HG02938 (cell line): ENCODE measurements at regions not wholly inside any gene's neighbourhood (a gene's known extent, or its start where the extent isn't known, plus 50 kb on each side); places are given as distances from the start of the nearest gene placed in this dataset.
"Not testable (repeated sequence)": the region's sequence is repeated elsewhere in the genome, so short reads cannot be mapped to it uniquely, and the experiment has no call there.

Experiments used
- ATAC-seq: cut with Tn5 transposase; IDR thresholded peaks from one replicate; pipeline ENCODE4 v1.9.1; 2021; ENCODE audit warnings: mild to moderate bottlenecking, moderate library complexity; ENCODE audit not compliant: unreplicated experiment

DNA sequence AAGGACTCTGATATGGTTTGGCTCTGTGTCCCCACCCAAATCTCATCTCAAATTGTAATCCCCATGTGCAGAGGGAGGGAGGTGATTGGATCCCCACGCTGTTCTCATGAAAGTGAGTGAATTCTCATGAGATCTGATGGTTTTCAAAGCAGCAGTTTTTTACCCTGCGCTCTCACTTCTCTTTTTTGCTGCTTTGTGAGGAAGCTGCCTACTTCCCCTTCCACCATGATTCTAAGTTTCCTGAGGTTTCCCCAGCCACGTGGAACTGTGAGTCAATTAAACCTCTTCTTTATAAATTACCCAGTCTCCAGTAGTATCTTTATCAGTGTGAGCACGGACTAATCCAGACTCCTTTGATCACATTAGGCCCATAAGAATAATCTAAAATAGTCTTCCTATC lies 719.7 kb upstream of the CDH8 start:
- no peak for ATAC-seq

DNA sequence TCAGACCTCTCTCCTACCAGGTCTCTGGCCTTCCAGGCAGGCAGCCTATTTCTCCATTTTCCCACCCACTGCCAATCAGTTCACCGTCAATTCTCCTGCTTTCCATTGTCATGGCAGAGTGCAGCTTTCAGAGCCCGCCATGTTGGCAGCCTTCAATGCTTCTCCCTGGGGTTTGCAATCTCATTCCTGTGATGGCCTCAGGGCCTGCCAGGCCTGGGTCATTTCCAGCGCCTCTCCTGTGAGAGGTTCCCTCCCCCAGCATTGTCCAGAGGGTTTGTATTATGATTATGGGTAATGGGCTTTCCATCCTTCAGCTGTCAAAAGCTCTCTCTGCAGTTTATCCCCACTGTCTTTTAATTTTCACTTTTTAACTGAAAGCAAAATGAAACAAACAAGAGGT lies 716.6 kb upstream of the CDH8 start:
- no peak for ATAC-seq

DNA sequence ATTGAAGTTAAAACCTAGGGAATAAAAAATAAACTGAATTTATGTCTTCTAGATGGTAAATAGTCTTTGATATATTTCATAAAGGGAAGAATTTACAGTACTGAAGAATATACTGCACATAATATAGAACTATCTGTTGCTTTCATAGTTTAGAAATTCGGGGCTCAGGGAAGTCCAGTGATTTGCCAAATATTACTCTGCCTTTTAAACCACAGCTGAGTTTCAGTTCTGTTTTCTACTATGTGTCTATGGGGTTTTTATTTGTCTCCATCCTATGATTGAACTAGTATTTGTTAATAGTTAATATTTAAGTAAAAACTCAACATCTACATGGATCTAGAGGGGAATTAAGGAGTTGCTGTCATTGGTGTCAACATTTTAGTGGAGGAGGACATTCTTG lies 715.0 kb upstream of the CDH8 start:
- no peak for ATAC-seq

DNA sequence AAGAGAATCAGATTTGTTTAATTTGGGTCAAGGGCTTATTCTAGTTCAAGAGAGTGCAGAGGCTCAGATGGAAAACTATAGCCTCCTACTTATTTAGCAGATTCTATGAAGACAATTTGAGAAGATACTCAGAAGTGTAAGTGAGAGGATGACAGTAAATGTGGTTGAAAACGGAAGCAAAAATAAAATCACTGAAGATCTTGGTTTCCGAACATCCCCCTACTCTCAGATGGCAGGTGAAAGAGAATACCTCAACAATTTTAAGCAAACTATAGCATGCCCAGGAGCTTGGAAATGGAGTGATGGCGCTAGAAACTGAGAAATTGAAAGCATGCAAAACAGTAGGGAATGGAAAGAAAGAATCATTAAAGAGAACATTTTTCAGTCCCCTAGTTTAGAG lies 705.5 kb upstream of the CDH8 start:
- no peak for ATAC-seq

DNA sequence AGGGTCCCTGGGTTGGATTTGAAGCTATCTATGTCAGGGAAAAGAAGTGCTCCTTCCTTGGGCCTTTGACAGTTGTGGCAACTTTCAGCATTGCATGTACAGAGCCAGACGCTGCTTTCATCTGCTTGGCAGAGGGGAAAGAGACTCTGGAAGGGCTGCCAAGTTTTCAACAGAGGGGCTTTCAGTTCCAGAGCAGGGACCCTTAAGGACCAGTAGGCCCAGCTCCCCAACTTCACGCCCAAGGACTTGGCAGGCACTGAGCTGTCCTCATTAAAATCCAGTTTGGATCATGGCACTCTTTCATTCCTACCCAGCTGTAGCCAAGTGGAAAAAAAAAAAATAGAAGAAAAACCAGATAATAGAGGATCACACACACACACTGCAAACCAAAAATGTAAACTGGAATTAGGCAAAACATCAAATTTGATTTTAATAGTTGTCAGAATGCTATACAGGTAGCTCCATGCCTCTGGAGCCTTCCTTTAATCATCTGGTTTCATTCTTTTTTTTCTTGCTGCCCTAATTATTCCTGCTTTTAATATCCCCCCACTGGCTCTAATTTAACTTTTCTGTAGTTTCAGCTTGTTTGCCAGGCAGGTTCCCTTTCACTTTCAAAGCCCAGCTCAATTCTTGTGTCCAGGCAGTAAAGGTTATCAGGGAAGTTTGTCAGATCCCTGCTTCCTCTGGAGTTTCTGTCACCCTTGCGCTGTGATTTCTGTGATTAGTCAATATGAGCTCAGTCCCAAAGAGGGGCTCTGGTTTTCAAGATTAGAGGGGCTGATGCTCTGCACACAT lies 702.6 kb upstream of the CDH8 start:
- ATAC-seq: no peak

DNA sequence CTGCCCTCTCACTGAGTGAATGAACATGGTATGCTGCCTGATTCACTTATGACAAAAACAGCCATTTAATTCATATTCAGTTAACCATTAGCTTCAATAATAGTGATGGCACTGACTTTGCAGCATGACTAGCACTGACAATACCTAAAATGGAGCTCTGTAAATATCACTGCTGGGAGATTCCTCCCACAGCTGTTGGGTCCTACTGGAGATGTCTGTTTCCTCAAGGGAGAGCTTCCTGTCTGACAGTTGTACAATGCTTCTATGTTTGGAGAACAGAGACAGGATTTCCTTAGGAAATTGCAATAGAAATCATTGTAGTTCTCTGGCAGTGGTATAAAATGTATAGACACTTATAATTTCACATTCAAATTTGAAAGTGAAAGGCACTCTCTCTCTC lies 695.9 kb upstream of the CDH8 start:
- no peak for ATAC-seq

DNA sequence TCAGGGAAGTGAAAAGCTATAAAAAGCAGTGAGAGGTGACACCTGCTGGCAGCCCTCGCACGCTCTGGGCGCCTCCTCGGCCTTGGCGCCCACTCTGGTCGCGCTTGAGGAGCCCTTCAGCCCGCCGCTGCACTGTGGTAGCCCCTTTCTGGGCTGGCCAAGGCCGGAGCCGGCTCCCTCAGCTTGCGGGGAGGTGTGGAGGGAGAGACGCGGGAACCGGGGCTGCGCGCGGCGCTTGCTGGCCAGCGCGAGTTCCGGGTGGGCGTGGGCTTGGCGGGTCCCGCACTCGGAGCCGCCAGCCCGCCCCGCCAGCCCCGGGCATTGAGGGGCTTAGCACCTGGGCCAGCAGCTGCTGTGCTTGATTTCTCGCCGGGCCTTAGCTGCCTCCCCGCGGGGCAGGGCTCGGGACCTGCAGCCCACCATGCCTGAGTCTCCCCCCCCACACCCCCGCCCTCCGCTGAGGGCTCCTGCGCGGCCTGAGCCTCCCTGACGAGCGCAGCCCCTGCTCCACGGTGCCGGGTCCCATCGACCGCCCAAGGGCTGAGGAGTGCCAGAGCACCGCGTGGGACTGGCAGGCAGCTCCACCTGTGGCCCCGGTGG lies 688.5 kb upstream of the CDH8 start:
- ATAC-seq: not testable (repeated sequence)

DNA sequence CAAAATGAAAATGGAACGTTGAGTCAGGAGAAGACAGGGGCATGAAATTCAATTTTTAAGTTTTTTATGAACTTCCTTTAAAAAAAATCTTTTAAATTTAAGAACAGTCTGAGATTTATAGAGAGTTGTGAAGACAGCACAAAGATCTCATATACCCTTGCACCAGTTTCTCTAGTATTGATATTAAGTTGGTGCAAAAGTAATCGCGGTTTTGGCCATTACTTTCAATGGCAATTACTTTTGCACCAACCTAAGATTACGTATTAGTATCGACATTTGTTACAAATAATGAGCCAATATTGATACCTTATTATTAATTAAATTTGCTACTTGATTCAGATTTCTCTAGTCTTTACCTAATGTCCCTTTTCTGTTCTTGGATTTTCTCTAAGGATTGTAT lies 684.4 kb upstream of the CDH8 start:
- ATAC-seq: no peak

DNA sequence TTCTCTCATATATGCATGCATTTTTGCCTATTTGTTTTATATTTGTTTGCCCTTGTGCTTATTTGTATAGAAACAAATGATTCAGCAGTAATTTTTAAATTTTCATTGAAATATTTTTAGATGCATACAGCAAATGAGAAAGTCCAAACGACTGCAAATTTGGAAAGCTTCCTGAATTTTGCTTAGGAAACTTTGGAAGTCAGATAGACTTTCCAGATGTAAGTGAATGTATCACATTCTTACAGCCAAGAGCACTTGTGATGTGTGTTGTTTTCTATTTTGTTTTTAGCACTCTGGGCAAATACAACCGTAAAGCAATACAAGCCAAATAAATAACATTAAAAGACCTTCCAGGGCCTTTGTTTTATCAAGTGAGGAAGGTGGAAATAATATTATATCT lies 680.8 kb upstream of the CDH8 start:
- ATAC-seq: no peak

DNA sequence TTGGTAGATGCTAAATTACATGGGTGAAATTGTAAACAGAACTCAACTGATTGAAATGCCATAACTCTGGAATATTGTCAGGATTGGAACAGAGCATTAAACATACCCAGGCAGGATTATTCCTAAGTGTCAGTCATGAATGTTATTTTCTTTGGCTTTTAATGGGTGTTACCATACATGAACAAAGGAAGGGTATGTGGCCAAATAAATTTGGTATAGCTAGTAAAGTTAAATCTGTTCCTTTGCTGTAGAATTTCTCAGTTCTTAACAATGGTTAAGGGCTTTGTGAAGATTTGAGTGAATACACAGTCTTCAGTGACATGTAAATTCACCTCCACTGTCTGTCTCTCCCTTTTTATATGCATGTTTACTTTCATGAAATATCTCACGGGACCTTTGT lies 679.5 kb upstream of the CDH8 start:
- no peak for ATAC-seq

DNA sequence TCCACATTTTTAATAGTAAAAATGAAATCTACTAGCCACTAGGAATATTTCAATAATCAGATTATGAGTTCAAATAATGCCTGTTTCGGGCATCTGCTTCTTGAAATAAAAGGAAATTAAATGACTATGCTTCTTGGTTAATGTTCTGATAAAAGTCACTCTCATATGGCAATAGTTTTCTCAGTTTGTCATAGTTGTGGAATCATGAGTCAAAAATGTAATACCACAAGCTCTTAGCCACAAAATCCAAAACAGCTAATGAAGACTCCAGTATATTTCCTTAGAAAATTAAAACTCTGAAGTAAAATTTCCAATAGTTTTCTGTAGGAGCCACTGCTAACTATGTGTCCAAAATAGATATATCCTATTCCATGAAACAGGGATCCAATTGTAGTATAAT lies 676.3 kb upstream of the CDH8 start:
- no peak for ATAC-seq

DNA sequence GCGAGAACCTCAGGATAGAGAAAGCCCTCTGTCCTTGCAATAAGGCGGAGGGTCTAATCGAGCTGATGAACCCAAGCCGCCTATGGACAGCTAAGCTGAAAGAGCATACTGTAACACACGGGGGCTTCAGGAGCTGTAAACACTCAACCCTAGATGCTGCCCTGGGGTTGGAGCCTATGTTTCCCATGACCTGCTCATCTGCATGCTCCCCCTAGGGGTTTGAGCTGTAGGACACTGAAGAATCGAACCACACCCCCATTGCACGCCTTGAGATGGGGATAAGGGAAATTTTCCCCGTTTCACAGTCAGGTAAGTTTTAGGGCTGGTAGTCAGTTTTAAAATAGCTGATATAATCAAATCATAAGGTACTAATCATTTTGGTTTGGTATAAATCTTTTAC lies 675.6 kb upstream of the CDH8 start:
- ATAC-seq: no peak

DNA sequence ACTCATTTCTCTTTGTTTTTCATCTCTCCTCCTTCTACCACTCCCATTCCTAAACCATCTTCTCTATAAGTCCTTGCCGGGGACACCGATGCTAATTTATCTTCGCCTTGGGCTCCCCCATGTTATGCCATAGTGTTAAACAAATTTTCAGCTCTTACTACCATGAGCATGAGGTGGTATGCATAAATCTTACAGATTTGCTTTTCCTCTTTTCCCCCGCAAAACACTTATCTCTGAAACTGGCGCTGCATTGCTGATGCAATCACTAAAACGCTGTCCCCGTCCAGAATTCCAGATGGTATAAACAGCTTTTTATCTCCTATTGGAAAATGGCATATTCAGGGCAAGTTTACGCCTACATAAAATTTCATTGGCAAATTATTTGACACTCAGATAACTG lies 673.6 kb upstream of the CDH8 start:
- no peak for ATAC-seq

DNA sequence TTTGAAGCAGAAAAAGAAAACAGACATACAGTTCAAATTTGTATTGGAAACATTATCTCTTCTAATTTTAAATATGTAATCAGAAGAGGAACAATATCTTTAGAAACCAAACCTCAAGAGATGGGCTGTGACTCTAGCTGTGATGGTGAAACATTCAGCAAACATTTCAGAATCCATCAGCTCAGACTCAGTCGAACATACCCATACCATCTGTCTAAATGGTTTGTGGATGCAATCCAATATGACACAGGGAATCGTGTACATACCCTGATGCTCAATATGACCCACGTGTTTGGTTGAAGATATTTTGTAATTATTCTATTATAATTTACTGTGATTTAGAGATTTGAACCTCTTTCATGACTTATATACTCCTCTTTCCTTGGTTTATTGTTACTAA lies 665.2 kb upstream of the CDH8 start:
- ATAC-seq: no peak

DNA sequence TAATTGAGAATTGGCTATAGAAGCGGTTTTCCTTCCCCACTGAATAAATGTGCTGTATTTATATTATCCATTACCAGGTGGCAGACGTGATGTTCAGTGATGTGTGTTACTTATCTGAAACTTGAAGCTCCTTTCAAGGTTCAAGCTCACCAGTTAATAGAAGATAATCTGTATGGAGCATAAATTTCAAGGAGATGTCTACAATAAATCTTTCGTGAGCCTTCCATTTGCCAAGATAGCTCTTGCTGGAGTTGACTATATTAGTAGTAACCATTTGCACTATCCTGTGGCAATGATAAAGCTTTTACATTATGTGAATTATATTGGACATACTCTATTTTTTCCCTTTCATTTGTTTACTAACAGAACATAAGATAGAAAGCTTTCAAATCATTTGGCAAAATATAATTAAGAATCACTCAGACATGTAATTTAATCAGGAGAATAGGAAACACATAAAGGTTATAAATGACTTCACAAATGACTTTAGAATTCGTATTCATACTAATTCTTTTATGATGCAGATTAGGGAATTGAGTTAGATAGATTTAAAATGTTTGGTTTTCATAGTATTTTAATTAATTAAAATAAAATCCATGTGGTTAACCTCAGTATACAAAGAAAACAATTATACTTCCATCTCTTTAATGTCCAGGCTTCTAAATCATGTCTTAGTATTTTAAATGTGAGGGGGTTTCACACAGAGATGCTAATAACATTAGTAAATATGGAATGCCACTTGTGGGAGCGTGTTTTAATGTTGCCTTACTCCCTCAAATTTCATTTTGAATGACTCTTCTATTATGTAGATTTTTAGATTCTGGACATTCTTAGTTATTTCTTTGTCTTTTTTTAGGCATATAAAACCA lies 664.4 kb upstream of the CDH8 start:
- ATAC-seq: no peak

DNA sequence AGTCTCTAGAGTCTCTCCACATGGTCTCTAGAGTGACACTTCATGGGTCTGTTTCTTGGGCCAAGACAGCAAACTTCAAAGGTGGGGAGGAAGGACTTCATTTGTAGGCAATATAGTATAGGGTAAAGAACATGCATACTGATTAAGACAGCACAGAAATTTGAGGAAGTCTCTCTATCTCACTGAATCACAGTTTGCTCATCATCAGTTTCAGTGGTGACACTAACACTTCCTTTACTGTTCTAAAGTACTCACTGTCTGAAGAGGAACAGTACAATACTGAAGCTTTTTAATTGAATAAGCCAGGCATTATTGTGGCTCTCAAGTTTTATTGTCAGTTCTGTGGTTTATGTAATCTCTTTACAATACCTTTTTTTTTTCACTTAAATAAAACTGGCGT lies 656.4 kb upstream of the CDH8 start:
- ATAC-seq: no peak

DNA sequence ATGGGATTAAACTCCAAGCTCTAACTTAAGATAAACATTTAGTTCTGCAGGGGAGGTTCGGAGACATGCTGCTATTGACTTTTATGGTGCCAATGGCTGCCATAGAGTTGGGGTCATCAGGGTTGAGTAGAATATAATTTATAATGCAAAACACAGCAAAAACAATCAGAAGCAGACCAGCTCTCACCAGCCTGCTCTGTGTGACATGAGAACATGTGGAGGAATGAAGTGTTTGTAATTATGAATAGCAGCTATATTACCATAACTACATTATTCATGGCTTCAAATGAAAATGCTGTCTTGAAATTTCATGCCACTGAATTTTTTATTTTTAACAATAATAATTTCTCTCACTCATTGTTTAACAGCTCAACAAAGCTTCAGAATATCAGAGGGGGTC lies 645.6 kb upstream of the CDH8 start:
- no peak for ATAC-seq

DNA sequence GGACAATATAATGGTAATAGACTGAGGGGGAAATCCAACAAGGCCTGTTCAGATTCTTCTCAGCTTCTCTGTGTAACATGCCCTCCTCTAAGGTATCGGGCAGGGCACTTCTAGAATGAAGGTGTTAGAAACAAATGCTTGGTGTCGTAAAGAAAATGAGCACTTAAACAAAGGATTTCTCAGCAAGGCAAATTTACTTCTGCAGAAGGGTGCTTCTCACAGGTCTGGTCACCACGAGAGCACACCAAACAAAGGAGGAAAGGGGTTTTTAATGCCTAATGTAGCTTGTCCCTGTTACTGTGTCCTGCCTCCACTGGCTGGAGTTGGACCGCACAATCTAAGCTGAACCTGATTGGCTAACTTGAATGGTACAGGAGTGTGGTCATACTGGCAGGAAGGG lies 642.6 kb upstream of the CDH8 start:
- no peak for ATAC-seq

DNA sequence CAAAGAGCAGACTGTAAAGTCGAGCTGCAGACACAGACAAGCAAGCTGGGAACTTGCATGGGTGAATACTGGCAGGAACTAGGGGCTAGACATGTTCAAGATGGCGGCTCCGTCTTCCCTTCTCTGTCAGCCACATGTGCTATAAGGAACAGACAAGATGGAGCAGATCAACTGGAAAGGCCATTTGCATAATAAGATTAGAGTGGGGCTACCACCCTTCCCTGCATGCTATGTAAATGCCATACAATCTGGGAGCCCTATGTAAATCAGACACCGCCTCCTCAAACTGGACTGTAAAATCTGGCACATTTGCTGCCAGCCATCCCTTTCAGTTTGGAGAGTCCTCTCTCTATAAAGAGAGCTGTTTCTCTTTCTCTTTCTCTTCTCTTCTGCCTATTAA lies 640.1 kb upstream of the CDH8 start:
- ATAC-seq: no peak

DNA sequence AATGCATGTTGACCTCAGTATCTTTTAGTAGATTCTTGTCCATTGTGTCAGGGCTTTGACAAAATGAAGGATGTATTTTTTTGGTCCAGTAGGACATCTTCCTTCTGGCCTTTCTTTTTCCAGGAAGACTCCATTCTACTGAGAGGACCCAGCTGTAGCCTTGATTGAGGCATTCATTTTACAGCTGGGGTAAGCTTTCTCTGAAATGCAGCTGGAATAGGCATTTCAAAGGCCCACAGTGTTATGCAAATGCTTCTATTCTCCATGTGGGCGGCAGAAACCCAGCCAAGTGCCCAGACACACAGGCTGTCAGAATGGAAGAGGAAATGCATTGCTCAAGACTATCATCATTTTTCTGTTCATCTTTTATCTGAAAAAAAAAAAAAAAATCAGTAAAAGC lies 629.0 kb upstream of the CDH8 start:
- no peak for ATAC-seq

DNA sequence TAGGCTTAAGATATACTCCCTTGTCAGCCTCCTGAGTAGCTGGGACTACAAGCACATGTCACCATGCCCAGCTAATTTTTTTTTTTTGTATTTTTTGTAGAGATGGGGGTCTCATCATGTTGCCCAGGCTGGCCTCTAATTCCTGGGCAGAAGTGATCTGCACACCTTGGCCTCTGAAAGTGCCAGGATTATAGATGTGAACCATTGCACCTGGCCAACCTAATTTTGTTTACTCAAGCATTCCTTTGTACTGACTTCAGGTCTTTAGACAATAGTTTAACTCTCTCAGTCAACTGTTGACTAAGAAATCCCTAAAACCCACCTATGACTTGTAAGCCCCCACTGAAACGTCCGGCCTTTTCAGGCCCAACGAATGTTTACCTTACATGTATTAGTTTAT lies 628.3 kb upstream of the CDH8 start:
- no peak for ATAC-seq

DNA sequence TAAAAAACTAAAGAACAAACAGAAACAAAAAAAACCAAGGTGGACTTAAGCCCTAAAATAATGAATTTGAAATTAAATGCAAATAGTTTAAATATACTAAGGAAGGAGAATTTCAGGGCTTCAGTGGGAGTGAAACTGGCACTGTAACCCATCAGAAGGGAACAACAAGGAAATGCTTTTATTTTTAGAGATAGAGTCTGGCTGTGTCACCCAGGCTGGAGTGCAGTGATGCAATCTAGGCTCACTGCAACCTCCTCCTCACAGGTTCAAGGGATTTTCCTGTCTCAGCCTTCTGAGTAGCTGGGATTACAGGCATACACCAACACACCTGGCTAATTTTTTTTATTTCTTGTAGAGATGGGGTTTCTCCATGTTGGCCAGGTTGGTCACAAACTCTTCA lies 625.2 kb upstream of the CDH8 start:
- ATAC-seq: no peak
